HG02884 (cell line): ENCODE measurements at regions not wholly inside any gene's neighbourhood (a gene's known extent, or its start where the extent isn't known, plus 50 kb on each side); places are given as distances from the start of the nearest gene placed in this dataset.

Experiments used
- ATAC-seq: cut with Tn5 transposase; IDR thresholded peaks from one replicate; pipeline ENCODE4 v1.9.1; 2021; ENCODE audit warnings: mild to moderate bottlenecking, moderate library complexity; ENCODE audit not compliant: unreplicated experiment

DNA sequence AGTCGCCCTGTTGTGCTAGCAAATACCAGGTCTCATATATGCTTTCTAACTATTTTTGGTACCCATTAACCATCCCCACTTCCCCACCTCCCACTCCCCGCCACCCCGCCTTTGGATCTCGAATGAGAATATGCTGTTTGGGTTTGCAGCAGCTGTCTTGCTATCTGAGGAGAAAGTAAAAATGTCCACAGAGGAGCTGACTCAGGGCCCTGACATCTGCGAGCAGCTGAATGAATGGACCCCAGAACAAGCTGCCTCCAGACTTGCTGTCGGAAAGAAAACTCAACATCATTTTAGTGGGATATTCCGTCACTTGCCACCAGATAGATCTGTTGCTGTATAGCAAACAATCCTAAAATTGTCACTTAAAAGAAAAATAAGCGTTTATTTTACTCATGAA, 103.7 kb downstream of the LINC00237 start:
- ATAC-seq, result no peak

DNA sequence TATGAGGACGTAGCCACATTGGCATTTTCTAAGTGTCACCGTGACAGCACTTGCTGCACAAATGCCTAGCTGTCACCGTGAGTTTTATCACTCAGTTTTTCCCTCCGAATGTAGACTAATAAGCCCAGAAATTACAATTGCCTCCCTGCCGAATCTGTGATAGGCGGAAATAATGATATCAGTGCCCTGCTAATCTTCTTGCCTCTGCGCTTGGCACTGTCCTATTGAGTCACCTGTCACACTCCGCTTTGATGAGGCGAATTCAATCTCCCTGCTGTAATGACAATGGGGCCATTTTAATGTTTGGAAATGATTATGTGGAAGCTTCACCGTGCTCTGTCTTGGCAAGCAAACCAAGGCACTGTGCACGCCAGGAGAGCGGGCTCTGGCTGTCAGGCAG, 112.8 kb downstream of the LINC00237 start:
- ATAC-seq, result no peak

DNA sequence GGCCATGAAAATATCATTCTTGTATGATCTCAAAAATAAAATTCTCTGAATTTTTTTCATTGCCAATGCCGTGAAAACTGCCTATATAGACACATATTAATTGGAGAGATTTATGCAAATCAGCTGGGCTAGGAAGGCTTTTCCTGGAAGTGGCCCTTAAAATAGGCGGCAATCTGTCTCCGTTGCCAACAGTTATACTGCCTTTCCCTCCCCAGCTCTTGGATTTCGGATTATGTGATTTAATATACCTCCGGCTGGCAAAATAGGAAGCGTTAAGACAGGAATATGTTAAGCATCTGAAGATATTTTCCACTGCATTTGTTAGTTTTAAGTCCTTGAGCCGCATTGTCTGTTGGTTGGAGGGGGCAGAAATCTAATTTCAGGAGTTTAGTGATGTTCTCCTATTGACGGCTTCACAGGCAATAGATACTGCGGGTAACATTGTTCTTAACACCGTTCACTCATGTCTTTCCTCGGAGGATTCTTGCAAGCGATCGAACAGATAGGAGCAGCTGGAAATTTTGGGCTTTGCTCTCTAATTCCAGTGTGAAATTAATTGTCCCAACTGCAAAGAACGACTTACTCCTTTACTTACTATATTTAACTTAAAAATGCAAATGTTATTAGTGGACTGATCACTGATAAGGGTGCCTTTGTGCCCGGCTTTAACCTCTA, 113.3 kb downstream of the LINC00237 start:
- no peak for ATAC-seq

DNA sequence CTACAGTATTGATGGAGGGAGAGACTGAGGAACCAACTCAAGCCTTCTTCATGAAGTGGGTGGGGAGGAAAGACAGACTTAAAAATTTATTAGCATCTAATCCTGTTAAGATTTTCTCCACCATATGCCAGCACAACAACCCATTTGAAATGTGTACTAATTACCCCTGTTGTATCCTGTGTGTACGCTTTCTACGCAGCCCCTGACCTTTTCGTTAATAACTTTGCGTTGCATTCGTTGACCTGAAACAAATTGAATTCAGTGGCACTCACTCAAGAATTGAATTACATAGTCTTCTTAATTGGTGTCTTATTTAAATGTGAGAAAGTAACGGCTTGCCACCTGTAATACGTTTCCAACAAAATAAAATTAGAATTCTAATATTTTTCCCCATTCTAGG, 113.9 kb downstream of the LINC00237 start:
- no peak for ATAC-seq

DNA sequence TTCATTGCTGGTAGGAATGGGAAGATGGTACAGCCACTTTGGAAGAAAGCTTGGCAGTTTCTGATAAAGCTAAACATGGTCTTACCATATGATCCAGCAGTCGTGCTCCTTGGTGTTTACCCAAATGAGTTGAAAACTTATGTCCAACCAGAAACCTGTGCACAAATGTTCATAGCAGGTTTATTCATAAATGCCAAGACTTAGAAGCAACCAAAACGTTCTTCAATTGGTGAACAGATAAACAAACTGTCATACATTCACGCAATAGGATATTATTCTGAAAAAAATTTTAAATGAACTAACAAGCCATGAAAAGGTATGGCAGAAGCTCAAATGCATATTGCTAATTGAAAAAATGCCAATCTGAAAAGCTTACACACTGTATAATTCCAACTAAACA, 117.1 kb downstream of the LINC00237 start:
- ATAC-seq, result no peak

DNA sequence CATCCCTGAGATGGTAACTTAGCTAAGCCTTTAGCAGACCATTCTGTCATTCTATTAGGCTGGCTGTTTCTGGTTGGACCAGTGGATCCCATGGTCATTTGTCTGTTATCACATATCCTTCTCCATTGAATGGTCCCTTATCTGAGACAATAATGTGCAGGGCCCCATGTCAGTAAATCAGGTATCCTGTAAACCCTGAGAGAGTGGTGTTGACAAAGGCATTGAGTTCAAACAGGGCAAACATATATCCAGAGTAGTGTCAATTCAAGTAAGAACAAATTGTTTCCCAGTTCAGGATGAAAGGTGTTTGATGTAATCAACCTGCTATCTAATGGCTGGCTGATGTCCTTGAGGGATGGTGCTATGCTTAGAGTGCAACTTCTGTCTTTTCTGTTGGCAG, 126.2 kb downstream of the LINC00237 start:
- no peak for ATAC-seq

DNA sequence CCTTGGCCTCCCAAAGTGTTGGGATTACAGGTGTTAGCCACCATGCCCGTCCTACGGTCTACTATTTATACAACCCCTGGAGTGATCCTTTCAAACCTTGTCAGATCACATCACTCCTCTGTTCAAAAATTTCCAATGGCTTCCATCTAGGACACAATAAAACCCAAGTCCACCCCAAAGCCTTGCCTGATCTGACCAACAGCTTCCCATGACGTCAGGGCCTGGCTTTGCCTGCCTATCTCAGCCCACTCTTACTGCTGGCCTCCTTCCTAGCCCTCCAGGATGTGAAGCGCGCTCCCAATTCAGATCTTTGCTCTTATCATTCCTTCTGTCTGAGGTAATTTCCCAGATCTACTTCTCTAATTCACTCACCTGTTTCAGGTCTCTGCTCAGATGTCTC, 128.4 kb downstream of the LINC00237 start:
- ATAC-seq, result no peak

DNA sequence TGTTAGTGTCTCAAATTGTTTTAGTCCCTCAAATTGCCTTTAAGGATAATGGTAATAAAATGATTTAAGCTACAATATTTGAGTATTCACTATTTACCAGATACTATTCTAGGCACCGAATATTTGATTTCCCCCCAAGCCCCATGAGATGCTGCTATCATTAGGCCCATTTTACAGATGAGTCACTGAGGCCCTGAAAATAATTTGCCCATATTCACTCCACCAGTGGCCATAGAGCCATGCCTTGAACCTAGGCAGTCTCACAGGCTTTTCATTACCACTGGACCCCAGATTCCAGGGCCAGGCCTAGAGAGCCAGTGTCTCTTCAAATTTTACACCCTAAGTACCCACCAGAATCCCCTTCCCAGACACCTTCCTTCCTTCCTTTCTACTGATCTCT, 133.7 kb downstream of the LINC00237 start:
- ATAC-seq, result no peak

DNA sequence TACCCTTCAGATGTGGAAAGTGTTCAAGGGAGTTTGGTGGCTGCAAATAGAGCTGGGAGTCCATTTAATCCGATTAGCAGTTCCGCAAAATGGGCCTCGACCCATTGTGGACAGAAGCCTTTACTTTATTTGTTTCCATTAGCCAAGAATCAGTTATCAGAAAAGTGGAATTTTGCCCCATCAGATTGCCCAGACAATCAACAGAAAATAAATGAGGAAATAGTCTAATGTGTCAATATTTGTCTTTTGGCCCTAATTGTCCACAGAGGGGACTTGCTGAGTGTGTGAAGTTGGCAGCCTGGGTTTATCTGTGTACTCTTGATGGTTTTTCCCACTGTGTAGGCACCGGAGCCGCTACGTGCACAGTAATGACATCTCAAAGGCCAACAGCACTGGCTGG, 134.3 kb downstream of the LINC00237 start:
- ATAC-seq, result no peak

DNA sequence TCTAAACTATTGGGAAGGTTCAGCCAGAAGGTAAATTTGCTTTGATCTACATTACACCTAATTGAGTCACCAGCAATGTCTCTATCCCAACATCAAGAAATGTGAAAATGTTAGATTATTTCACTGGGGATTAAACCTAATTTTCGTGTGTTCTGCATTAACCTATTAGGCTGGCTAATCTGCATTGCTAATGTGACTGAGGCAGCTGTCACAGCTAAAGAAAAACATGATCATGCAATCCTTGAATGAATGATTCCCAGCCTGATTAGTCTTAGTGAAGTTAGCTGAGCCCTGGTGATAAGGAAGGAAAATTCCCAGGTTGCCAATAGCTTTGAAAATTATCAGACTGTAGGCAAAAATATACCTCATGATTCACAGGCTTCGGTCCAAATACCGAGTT, 135.3 kb downstream of the LINC00237 start:
- no peak for ATAC-seq

DNA sequence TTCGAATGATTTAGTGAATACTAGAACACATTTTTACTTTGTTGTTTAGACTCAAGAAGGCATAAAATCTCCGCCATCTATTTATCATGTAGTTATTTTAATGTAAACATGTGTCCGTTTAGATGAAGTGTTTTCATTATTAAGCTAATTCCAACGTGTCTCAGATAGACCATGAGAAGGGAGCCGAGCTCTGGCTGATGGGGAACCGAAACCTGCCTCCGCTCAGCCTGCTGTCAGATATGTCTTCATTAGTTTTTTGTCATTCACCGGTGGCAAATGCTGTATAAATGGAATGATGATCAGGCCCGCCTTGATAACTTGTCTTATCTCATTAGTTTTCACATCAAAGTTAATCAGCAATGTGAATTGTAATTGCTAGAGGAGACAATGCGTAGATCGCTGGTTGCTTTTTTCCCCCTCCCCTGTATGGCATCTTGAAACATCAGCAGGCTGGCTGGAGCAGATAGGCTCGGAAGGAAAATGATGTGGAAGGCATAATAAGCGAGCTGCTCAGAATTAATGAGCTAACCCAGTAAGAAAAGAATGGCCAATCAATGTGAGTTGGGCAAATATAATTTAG, 136.4 kb downstream of the LINC00237 start:
- no peak for ATAC-seq

DNA sequence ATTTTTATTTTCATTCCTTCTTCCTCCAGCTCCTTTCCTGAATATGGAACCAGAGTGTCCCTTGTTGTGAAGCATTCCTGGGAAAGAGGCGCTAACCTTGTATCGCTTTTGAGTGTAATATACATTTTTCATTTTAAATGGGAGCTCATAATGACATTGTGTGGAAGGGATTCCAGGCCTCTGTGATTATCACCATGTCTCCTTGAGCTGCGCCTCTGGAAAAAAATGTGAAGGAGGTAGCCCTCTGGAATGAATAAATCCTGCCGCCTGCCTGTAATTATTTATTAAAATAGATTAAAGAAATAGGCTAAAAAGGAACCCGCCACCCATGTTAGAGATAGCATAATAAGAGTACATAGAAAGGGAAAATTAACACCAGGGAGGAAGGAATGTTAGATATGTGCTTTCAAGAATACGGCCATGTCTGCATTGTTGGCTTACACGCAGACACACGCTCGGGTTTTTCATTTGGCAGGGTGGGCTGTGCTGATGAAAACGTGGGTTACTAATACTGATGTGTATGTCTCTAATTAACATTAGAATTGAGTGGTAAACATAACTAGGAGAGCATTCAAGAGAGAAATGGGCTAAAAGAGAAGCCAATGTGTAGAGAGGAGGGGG, 138.5 kb downstream of the LINC00237 start:
- no peak for ATAC-seq

DNA sequence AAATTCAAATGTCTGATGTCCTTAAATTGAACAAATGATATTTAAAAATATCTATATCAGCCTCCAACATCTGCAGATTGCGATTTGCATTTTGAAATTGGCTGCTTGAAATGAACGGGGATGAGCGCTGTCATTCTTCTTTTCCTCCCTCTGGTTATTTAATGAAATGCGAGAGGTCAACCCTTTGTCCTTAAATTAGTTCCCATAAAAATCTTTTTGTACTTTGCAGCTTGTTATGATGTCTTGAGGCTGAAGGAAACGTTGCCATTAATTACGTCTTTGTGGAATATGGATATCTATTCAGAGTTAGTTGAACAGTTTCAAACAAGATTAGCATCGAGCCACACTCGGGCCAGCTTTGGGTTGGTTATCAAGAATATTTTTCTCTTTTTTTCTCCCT, 140.0 kb downstream of the LINC00237 start:
- no peak for ATAC-seq

DNA sequence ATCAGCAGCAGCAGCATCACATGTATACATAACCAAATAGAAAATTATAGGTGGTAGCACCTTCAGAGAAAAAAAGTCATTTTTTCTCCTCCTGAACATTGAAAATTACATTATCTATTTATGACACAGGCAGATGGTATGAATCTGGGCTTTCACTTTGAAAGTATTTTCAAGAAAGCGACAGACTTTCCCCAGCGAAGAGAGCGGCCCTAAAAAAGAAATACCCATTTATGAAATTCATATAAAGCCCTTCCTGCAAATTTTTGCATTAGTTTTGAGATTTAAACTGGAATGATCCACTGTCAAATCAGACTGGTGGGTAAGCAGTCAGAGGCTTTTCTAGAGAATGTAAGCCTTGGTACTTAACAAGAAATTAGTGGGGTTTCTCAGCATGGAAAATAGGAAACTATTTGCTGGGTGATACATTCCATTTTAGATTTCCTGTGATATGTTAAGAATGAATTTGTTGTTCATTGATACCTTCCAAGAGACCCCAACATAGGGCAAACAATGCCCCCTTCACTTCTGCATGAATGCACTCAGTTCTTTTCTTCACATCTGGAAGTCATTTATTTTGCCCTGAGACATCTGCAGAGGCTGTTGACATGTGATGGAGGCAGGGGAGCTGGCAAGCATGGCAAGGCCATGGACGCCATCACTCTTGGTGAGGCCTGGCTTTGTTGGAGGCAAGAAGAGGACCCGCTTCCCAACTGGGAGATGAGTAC, 147.0 kb downstream of the LINC00237 start:
- ATAC-seq, result no peak

DNA sequence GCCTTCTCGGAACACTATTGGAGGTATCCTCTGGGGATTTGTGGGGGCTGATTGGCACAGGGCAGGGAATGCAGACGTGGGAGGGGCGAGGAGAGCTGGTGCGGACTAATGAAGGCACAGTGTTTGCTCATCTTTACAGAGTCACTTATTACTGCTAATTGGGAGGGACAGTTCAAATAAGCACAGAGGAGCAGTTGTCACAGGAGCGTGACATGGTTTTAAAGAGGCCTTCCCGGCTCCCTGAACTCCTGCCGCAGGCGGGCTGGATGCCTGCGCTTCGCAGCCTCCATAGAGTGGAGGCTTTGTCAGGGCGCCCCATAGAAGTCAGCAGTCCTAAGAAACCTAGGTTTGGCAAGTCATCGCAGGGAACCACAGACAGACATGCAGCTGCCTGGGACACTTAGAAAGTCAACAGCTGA, 149.6 kb downstream of the LINC00237 start:
- no peak for ATAC-seq

DNA sequence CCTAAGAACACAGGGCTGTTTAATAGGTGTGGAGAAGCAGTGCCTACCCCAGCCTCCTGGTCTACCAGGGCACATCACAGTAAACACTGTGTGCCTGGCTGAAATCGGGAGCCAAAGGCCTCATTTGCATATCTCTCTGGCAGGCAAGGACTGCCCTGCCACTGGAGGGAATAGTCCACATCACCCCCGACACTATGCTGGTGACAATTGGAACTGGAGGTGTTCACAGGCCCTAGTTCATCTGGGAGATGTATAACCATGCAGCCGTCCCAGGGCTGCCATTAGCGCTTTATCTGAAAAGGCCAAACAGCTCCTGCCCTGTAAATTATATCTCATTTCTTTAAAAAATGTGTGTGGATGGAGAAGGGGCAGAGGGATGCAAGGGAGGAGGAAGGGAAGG, 150.3 kb downstream of the LINC00237 start:
- ATAC-seq, result no peak

DNA sequence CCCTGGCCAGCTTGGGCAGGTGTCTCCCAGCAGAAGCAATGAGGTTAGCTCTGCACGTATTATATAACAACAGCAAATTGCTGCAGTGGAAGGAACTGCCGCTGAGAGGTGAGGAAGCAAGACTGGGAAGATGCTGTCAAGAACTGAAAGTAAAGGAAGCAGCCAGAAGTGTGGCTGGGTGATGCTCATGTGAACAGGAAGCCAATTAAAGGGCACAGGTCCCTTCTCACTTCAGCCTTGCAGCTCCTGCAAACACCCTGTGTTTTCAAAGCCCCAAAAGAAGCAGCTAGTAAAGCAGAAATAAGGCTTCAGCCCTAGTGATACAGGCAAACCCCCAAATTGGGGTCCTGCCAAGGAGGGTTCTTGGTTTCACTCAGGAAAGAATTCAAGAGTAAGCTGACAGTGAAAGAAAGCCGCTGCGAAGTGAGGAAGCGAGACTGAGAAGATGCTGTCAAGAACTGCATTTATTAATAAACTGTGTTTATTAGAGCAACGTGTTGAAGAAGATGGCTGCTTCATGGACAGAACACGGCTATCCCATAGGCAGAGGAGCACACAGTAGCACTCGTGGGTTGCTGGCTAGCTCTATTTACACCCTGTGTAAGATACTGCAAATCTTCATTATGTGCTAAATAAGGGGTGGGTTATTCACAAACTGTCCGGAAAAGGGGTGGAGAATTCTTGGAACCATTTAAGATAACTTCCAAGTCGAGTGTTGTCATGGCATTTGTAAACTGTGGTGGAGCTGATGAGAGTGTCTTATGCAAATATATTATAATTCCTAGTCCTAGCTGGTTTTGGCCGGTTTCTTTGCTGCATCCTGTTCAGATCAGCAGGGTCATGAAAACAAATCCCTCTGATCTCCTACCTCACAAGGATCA, 152.2 kb downstream of the LINC00237 start:
- no peak for ATAC-seq

DNA sequence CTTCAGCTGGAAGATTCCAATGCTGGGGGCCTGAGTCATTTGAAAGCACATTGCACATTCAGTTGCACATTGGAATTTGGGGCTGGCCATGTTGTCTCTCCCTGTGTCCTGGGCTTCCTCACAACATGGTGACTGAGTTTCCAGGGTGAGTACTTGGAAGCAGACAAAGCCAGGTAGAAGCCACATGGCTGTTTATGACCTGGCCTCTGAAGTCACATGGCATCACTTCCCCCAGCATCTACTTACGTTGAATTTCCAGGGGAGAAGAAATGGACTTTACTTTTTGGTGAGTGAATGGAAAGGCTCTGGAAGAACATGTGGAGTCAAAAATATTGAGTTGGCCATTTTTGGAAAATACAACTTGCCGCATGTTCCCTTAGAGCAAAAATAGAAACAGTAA, 155.5 kb downstream of the LINC00237 start:
- no peak for ATAC-seq

DNA sequence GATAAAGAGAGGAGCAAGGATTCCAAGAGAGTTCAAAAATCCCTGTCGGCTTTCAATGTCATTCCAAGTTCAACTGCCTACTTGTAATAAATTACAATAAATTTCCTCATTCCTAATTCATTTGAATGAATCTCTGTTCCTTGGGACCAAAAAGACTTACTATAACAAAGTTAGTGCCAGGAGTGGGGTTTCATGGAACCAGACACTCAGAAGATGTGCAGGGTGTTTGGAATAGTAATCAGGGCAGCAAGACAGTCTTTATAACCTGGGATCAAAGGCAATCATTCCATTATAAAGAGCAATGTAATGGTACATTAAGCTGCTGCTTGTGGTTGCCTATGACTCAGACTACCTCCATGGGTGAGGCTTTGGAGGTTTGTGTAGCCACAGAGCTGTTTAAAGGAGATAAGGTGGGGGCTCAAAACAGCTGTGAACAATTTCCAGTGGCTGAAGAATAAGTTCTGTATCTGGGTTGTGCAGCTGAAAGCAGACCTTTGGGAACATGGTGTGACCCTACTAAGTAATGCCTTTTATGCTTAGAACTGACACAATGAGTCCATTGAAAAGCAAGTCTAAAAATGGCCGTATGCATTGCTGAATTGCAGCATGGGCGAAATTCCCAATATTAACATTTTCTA, 159.9 kb downstream of the LINC00237 start:
- no peak for ATAC-seq

DNA sequence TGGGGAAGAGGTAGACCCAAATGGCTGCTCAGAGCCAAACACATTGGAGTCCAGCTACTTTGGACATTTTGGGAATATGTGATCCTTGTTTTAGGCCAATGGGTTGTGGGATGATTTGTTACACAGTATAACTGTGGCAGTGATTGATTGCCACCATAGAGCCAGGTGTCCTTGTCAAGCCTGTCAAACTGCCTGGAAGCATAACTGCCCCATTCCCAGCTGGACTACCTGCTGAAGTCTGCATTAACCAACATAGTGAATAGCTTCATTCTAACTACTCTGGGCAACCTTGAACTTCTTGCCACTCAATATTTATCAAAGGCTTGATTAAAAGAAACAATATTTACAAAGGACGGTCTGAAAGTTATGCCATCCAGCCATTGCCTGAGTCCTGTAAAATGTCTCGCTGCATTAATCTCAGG, 164.7 kb downstream of the LINC00237 start:
- ATAC-seq, result no peak
